ENCODE measurements at regions not wholly inside any gene's neighbourhood (a gene's known extent, or its start where the extent isn't known, plus 50 kb on each side); places are given as distances from the start of the nearest gene placed in this dataset.
"Not testable (repeated sequence)": the region's sequence is repeated elsewhere in the genome, so short reads cannot be mapped to it uniquely, and the experiment has no call there.

GRCh38 chr5:7268722-7269121, 127.2 kb upstream of the ADCY2 start:
- H3K4me1 ChIP-seq (ENCODE audit: insufficient read depth, low read length, poor library complexity, severe bottlenecking); H3K9me3 ChIP-seq (ENCODE audit: low read depth, low read length, poor library complexity, severe bottlenecking); BruUV-seq (replicated peaks); H3K27me3 ChIP-seq (replicated peaks; ENCODE audit: insufficient read depth, low read depth, low read length, poor library complexity); H3K36me3 ChIP-seq (ENCODE audit: insufficient read depth, low read length, poor library complexity, severe bottlenecking); intact Hi-C loops (cut with micrococcal nuclease; ENCODE audit: unreplicated experiment); H3K27ac ChIP-seq (ENCODE audit: low read depth, low read length, poor library complexity, severe bottlenecking); CTCF ChIA-PET; H3K4me3 ChIP-seq (ENCODE audit: low read depth, low read length, poor library complexity, severe bottlenecking); DNase-seq (ENCODE audit: low spot score); POLR2A ChIA-PET (ENCODE audit: low non-redundant PET): not testable (repeated sequence)

GRCh38 chr5:7269591-7270274, 126.2 kb upstream of the ADCY2 start:
- Histone ChIP-seq H3K4me1 (ENCODE audit: insufficient read depth, low read length, poor library complexity, severe bottlenecking) (no peaks in the 10 kb centered on the region), H3K4me3 (ENCODE audit: low read depth, low read length, poor library complexity, severe bottlenecking) (no peak overlapping the region), H3K36me3 (ENCODE audit: insufficient read depth, low read length, poor library complexity, severe bottlenecking) (no peaks in the 10 kb centered on the region), H3K27ac (ENCODE audit: low read depth, low read length, poor library complexity, severe bottlenecking) (no peak overlapping the region), H3K9me3 (ENCODE audit: low read depth, low read length, poor library complexity, severe bottlenecking) (no peaks in the 10 kb centered on the region), H3K27me3 (replicated peaks; ENCODE audit: insufficient read depth, low read depth, low read length, poor library complexity) (no peaks in the 10 kb centered on the region)
- intact Hi-C loops (cut with micrococcal nuclease; ENCODE audit: unreplicated experiment), result no loop called here
- no TSS peak for BruUV-seq (replicated peaks)
- POLR2A ChIA-PET (ENCODE audit: low non-redundant PET), result no interaction called here
- no peak for DNase-seq (ENCODE audit: low spot score)
- TF ChIP-seq CTCF (conservative IDR thresholded peaks at IDR 0.05; ENCODE audit: low read depth, low read length), result no peak
- TF ChIP-seq EZH2 (IDR thresholded peaks at IDR 0.05; ENCODE audit: borderline replicate concordance, low read depth, low read length, poor library complexity, severe bottlenecking), result no peak
- CTCF ChIA-PET, result no interaction called here

GRCh38 chr5:7271435-7272084, 124.4 kb upstream of the ADCY2 start:
- intact Hi-C loops (cut with micrococcal nuclease; ENCODE audit: unreplicated experiment), result no loop called here
- Histone ChIP-seq H3K4me1 (ENCODE audit: insufficient read depth, low read length, poor library complexity, severe bottlenecking) (no peaks in the 10 kb centered on the region), H3K27ac (ENCODE audit: low read depth, low read length, poor library complexity, severe bottlenecking) (no peak overlapping the region), H3K4me3 (ENCODE audit: low read depth, low read length, poor library complexity, severe bottlenecking) (no peak overlapping the region), H3K9me3 (ENCODE audit: low read depth, low read length, poor library complexity, severe bottlenecking) (no peaks in the 10 kb centered on the region), H3K36me3 (ENCODE audit: insufficient read depth, low read length, poor library complexity, severe bottlenecking) (no peaks in the 10 kb centered on the region), H3K27me3 (replicated peaks; ENCODE audit: insufficient read depth, low read depth, low read length, poor library complexity) (no peaks in the 10 kb centered on the region)
- TF ChIP-seq CTCF (conservative IDR thresholded peaks at IDR 0.05; ENCODE audit: low read depth, low read length) (no peak), EZH2 (IDR thresholded peaks at IDR 0.05; ENCODE audit: borderline replicate concordance, low read depth, low read length, poor library complexity, severe bottlenecking) (no peak)
- POLR2A ChIA-PET (ENCODE audit: low non-redundant PET), result no interaction called here
- CTCF ChIA-PET, result no interaction called here
- no TSS peak for BruUV-seq (replicated peaks)
- DNase-seq (ENCODE audit: low spot score), result no peak

Data from A673 (cell line).